NCI-H69 (cell line): ENCODE measurements at regions not wholly inside any gene's neighbourhood (a gene's known extent, or its start where the extent isn't known, plus 50 kb on each side); places are given as distances from the start of the nearest gene placed in this dataset.
"Not testable (repeated sequence)": the region's sequence is repeated elsewhere in the genome, so short reads cannot be mapped to it uniquely, and the experiment has no call there.

Source experiments
- DNase-seq: peaks from one replicate; lab custom pipeline; 2025; lab: John Stamatoyannopoulos, UW

- DNase-seq, result no peak
These were observed 220.4 kb upstream of the IRX4 start for GRCh38 chr5:2102819-2103776.

- DNase-seq, result no peak
These were observed 219.0 kb upstream of the IRX4 start for GRCh38 chr5:2101685-2102084.

- DNase-seq, result no peak
These were observed 214.3 kb upstream of the IRX4 start for GRCh38 chr5:2096887-2097505.

GRCh38 chr5:2095011-2095410 is 212.3 kb upstream of the IRX4 start:
- no peak for DNase-seq

- no peak for DNase-seq
These were observed 211.9 kb upstream of the IRX4 start for GRCh38 chr5:2094616-2094995.

- DNase-seq, result no peak
These were observed 211.3 kb upstream of the IRX4 start for GRCh38 chr5:2093859-2094615.

GRCh38 chr5:2091921-2092320 is 209.2 kb upstream of the IRX4 start:
- no peak for DNase-seq

- no peak for DNase-seq
These were observed 205.3 kb upstream of the IRX4 start for GRCh38 chr5:2087980-2088379.

GRCh38 chr5:2075365-2075764 is 192.6 kb upstream of the IRX4 start:
- no peak for DNase-seq

GRCh38 chr5:2071562-2071961 is 188.8 kb upstream of the IRX4 start:
- DNase-seq, result no peak

- DNase-seq, result not testable (repeated sequence)
These were observed 188.1 kb upstream of the IRX4 start for GRCh38 chr5:2070787-2071186.

GRCh38 chr5:2068531-2068930 is 185.8 kb upstream of the IRX4 start:
- DNase-seq, result no peak

GRCh38 chr5:2066373-2066772 is 183.6 kb upstream of the IRX4 start:
- no peak for DNase-seq

- DNase-seq, result not testable (repeated sequence)
These were observed 180.7 kb upstream of the IRX4 start for GRCh38 chr5:2063380-2063779.

GRCh38 chr5:2052687-2053086 is 170.0 kb upstream of the IRX4 start:
- no peak for DNase-seq

GRCh38 chr5:2049876-2050275 is 167.2 kb upstream of the IRX4 start:
- no peak for DNase-seq

GRCh38 chr5:2048664-2049063 is 165.9 kb upstream of the IRX4 start:
- no peak for DNase-seq

GRCh38 chr5:2047341-2047927 is 164.7 kb upstream of the IRX4 start:
- no peak for DNase-seq

- DNase-seq, result no peak
These were observed 161.3 kb upstream of the IRX4 start for GRCh38 chr5:2044041-2044440.

GRCh38 chr5:2039180-2039531 is 156.4 kb upstream of the IRX4 start:
- DNase-seq, result no peak

GRCh38 chr5:2038321-2039179 is 155.8 kb upstream of the IRX4 start:
- DNase-seq, result peak; percentile 45
